GM08714 (cell line): ENCODE measurements at regions not wholly inside any gene's neighbourhood (a gene's known extent, or its start where the extent isn't known, plus 50 kb on each side); places are given as distances from the start of the nearest gene placed in this dataset.

Source experiments
- H3K4me3 ChIP-seq: fragments of 200-500 bp; sonication (Bioruptor generic); 2 replicates; pipeline ENCODE4 v1.5.1; 2014; ENCODE audit warnings: mild to moderate bottlenecking, low read length, inconsistent platforms
- ZNF274 ChIP-seq: IDR thresholded peaks from 2 replicates; pipeline ENCODE4 v1.6.1; 2012; ENCODE audit warnings: mild to moderate bottlenecking, low read depth, low read length

GRCh38 chrX:43582540-43582913 is 73.6 kb upstream of the MAOA start:
- no peak overlapping the region for H3K4me3 ChIP-seq
- TF ChIP-seq ZNF274: no peak

- no peak for TF ChIP-seq ZNF274
- no peak overlapping the region for H3K4me3 ChIP-seq
Measured at GRCh38 chrX:43585922-43586321, 70.2 kb upstream of the MAOA start.

GRCh38 chrX:43586830-43587229 is 69.3 kb upstream of the MAOA start:
- no peak overlapping the region for H3K4me3 ChIP-seq
- TF ChIP-seq ZNF274: no peak

- no peak overlapping the region for H3K4me3 ChIP-seq
- TF ChIP-seq ZNF274: no peak
Measured at GRCh38 chrX:43589735-43590134, 66.4 kb upstream of the MAOA start.

GRCh38 chrX:43590150-43590549 is 65.9 kb upstream of the MAOA start:
- TF ChIP-seq ZNF274: no peak
- H3K4me3 ChIP-seq: no peak overlapping the region

GRCh38 chrX:43592597-43592996 is 63.5 kb upstream of the MAOA start:
- no peak for TF ChIP-seq ZNF274
- no peak overlapping the region for H3K4me3 ChIP-seq

GRCh38 chrX:43595931-43596330 is 60.2 kb upstream of the MAOA start:
- no peak for TF ChIP-seq ZNF274
- no peak overlapping the region for H3K4me3 ChIP-seq

GRCh38 chrX:43604753-43605152 is 51.3 kb upstream of the MAOA start:
- H3K4me3 ChIP-seq: no peak overlapping the region
- TF ChIP-seq ZNF274: no peak

- no peak overlapping the region for H3K4me3 ChIP-seq
- no peak for TF ChIP-seq ZNF274
Measured at GRCh38 chrX:43605351-43605750, 50.7 kb upstream of the MAOA start.
